Thymus (tissue), 11 donors: ENCODE measurements at regions not wholly inside any gene's neighbourhood (a gene's known extent, or its start where the extent isn't known, plus 50 kb on each side); places are given as distances from the start of the nearest gene placed in this dataset.

ENCODE experiments used
- DNase-seq, 9 donors: peaks; one replicate each; pipeline ENCODE4 v3.0.0-alpha.2; 2013; ENCODE audit warnings: low spot score in 9 of 9, low read depth in 6 of 9, missing footprints in 1 of 9
- H3K27ac ChIP-seq, 2 donors: one replicate each; pipeline ENCODE4 v1.5.1; 2013; ENCODE audit warnings: control low read depth in 1 of 2, low read depth in 1 of 2, low read length in 1 of 2, mild to moderate bottlenecking in 1 of 2, moderate library complexity in 1 of 2
- H3K27me3 ChIP-seq, 2 donors: one replicate each; pipeline ENCODE4 v1.5.1; 2013; ENCODE audit warnings: low read length in 1 of 2; ENCODE audit not compliant: control insufficient read depth in 2 of 2, insufficient read depth in 1 of 2
- H3K36me3 ChIP-seq, 2 donors: one replicate each; pipeline ENCODE4 v1.5.1; 2013; ENCODE audit warnings: low read length in 1 of 2, mild to moderate bottlenecking in 1 of 2, moderate library complexity in 1 of 2; ENCODE audit not compliant: control insufficient read depth in 2 of 2, insufficient read depth in 2 of 2
- H3K4me1 ChIP-seq, 2 donors: one replicate each; pipeline ENCODE4 v1.5.1; 2013; ENCODE audit warnings: low read length in 2 of 2; ENCODE audit not compliant: control insufficient read depth in 2 of 2, insufficient read depth in 2 of 2
- H3K4me3 ChIP-seq, 2 donors: one replicate each; pipeline ENCODE4 v1.5.1; 2013; ENCODE audit warnings: low read length in 2 of 2, control low read depth in 1 of 2, mild to moderate bottlenecking in 1 of 2
- H3K9me3 ChIP-seq, 2 donors: one replicate each; pipeline ENCODE4 v1.5.1; 2013; ENCODE audit warnings: low read length in 1 of 2, mild to moderate bottlenecking in 1 of 2; ENCODE audit not compliant: control insufficient read depth in 2 of 2, insufficient read depth in 1 of 2
- WGBS: extraction: QIAGEN DNeasy Blood & Tissue Kit; methylation state at CpG from one replicate; pipeline ENCODE4 v1.1.7; 2013; 5-methylcytosine and 5-hydroxymethylcytosine counted together
- donor health status: healthy.

DNA sequence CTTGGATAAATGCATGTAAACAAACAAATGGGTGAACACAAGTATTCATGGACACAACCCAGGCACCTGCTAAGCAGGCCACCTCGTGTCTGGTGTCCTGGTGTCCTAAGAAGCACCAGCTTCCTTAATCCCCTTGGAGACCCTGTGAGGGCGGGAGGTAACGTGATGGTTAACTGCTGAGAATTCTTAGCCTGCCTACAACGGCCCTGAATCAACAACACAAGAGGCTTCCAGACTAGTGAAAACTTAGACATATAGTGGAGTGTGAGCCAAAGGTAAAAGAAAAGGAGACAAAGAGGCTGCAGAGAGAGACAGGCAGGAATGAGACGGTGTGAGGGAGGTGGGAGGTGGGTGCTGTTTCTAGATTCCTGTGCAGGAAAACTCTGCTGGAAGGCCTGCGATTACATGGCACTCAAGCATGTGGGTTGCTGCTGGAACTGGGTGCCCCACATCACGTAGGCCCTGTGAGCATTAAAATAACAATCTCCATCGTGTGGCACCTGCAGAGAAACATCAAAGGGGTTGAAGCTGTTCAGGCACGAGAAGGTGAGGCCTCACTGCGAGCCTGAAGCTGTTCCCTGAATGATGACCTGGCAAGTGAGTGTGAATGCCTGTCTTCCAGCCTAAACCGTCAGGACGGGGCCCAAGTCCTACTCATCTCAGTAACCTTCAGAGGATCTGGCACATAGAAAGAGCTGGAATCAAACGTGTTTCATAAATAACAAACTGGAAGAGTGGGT lies 64.2 kb downstream of the RPL37A start:
- 85% methylated on average over 13 of the region's 13 CpGs for WGBS
- no peaks in the 10 kb centered on the region for H3K9me3 ChIP-seq
- peak in 4 of 9 donors; percentile 21 to 61 (median 37) for DNase-seq
- no peak overlapping the region for H3K4me3 ChIP-seq
- H3K36me3 ChIP-seq, result no peaks in the 10 kb centered on the region
- H3K27ac ChIP-seq, result no peak overlapping the region
- no peaks in the 10 kb centered on the region for H3K27me3 ChIP-seq
- H3K4me1 ChIP-seq, result peaks cover 3 to 14% of the 10 kb centered on the region in 2 donors

DNA sequence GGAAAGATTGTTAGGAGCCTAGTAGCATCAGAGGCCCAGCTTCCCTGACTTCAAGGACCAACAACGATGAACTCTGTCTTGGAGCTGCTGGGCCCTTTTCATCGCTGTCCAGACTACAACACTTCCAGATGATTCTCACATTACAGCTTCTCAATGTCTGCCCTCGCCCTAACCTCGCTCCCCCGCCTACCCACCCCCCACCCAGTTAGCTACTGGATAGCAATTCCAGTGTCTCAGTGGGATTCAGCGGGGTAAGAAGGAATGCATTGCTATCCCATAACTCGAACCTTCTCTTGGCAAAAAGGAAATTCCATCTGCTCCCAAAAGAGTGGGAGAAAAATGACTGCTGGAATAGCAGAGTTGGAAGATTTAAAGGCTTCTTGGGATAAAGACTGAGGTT lies 65.0 kb downstream of the RPL37A start:
- no peaks in the 10 kb centered on the region for H3K36me3 ChIP-seq
- H3K4me1 ChIP-seq, result peaks cover 3 to 14% of the 10 kb centered on the region in 2 donors
- H3K9me3 ChIP-seq, result no peaks in the 10 kb centered on the region
- no peak overlapping the region for H3K27ac ChIP-seq
- no peak overlapping the region for H3K4me3 ChIP-seq
- DNase-seq, result no peak
- WGBS, result 95% methylated on average over 7 of the region's 7 CpGs
- H3K27me3 ChIP-seq, result no peaks in the 10 kb centered on the region

- no peaks in the 10 kb centered on the region for H3K27me3 ChIP-seq
- H3K4me1 ChIP-seq, result peaks cover 3 to 14% of the 10 kb centered on the region in 2 donors
- no peak overlapping the region for H3K4me3 ChIP-seq
- H3K36me3 ChIP-seq, result no peaks in the 10 kb centered on the region
- no peak for DNase-seq
- H3K27ac ChIP-seq, result no peak overlapping the region
- H3K9me3 ChIP-seq, result no peaks in the 10 kb centered on the region
- 75% methylated on average over 2 of the region's 2 CpGs for WGBS
These were observed 66.0 kb downstream of the RPL37A start for GRCh38 chr2:216564611-216565010.

- Histone ChIP-seq H3K4me1 (peaks cover 3 to 14% of the 10 kb centered on the region in 2 donors), H3K36me3 (no peaks in the 10 kb centered on the region), H3K27ac (no peak overlapping the region), H3K9me3 (no peaks in the 10 kb centered on the region), H3K4me3 (no peak overlapping the region), H3K27me3 (no peaks in the 10 kb centered on the region)
- WGBS, result 91% methylated on average over 7 of the region's 7 CpGs
- no peak for DNase-seq
These were observed 67.3 kb upstream of the IGFBP2 start for GRCh38 chr2:216565956-216566355.

DNA sequence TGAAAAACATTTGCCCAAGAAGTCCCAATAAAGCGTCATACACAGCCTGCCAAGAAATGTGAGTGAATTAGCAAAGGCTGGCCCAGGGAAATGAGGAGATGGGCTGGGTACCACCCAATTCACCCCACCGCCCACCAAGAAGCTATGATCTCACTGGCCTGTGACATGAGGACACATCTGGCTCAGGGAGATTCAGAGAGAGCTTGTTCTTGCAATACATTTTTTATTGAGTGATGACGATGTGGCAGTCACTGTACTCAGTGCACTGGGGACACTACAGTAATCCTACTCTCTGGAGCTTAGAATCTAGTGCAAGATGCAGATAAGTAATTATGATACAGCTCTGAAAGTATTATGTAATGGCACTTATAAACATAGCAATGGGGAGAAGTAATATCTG lies 64.6 kb upstream of the IGFBP2 start:
- 95% methylated on average over 3 of the region's 3 CpGs for WGBS
- H3K36me3 ChIP-seq, result no peaks in the 10 kb centered on the region
- no peak overlapping the region for H3K4me3 ChIP-seq
- H3K9me3 ChIP-seq, result no peaks in the 10 kb centered on the region
- no peaks in the 10 kb centered on the region for H3K27me3 ChIP-seq
- DNase-seq, result no peak
- no peak overlapping the region for H3K27ac ChIP-seq
- peaks cover 0 to under 1% of the 10 kb centered on the region in 2 donors for H3K4me1 ChIP-seq

- 92% methylated on average over 5 of the region's 5 CpGs for WGBS
- H3K36me3 ChIP-seq, result no peaks in the 10 kb centered on the region
- H3K4me1 ChIP-seq, result no peaks in the 10 kb centered on the region
- H3K9me3 ChIP-seq, result no peaks in the 10 kb centered on the region
- DNase-seq, result no peak
- H3K4me3 ChIP-seq, result no peak overlapping the region
- H3K27me3 ChIP-seq, result no peaks in the 10 kb centered on the region
- H3K27ac ChIP-seq, result no peak overlapping the region
These were observed 63.5 kb upstream of the IGFBP2 start for GRCh38 chr2:216569765-216570164.

- H3K4me3 ChIP-seq, result no peak overlapping the region
- WGBS, result 93% methylated on average over 1 of the region's 1 CpG
- no peaks in the 10 kb centered on the region for H3K36me3 ChIP-seq
- H3K27ac ChIP-seq, result no peak overlapping the region
- no peaks in the 10 kb centered on the region for H3K4me1 ChIP-seq
- no peaks in the 10 kb centered on the region for H3K27me3 ChIP-seq
- no peak for DNase-seq
- H3K9me3 ChIP-seq, result no peaks in the 10 kb centered on the region
These were observed 62.9 kb upstream of the IGFBP2 start for GRCh38 chr2:216570357-216570756.

DNA sequence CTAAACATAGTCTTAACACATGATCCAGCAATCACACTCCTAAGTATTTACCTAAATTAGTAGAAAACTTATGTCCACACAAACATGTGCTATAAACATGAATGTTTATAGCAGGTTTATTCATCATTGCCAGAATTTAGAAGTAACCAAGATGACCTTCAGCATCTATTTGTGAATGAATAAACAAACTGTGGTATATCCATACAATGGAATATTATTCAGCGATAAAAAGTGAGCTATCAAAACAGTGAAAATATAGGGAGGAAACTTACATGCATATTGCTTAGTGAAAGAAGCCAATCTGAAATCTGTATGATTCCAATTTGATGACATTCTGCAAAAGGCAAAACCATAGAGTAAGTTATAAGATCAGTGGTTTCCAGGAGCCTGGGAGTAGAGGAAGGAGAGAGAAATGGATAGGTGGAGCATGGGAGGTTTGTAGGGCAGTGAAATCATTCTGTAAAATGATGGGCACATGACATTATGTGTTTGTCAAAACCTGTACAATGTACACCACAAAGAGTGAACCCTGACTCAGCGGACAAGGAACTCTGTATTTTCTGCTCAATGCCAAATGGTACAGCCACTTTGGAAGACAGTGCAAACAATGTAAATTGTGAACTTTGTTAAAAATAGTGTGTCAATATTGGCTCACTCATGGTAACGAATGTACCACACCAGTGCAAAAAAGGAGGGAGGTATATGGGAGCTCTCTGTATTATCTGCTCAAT lies 61.9 kb upstream of the IGFBP2 start:
- no peaks in the 10 kb centered on the region for H3K27me3 ChIP-seq
- no peak for DNase-seq
- WGBS, result 97% methylated on average over 3 of the region's 3 CpGs
- no peaks in the 10 kb centered on the region for H3K4me1 ChIP-seq
- H3K36me3 ChIP-seq, result no peaks in the 10 kb centered on the region
- H3K27ac ChIP-seq, result no peak overlapping the region
- no peaks in the 10 kb centered on the region for H3K9me3 ChIP-seq
- no peak overlapping the region for H3K4me3 ChIP-seq

- Histone ChIP-seq H3K4me3 (no peak overlapping the region), H3K27ac (no peak overlapping the region), H3K9me3 (no peaks in the 10 kb centered on the region), H3K36me3 (no peaks in the 10 kb centered on the region), H3K4me1 (peaks cover 0 to 4% of the 10 kb centered on the region in 2 donors), H3K27me3 (no peaks in the 10 kb centered on the region)
- WGBS, result 92% methylated on average over 4 of the region's 4 CpGs
- no peak for DNase-seq
These were observed 61.2 kb upstream of the IGFBP2 start for GRCh38 chr2:216571909-216572513.
